ENCODE measurements at regions not wholly inside any gene's neighbourhood (a gene's known extent, or its start where the extent isn't known, plus 50 kb on each side); places are given as distances from the start of the nearest gene placed in this dataset.
A peak's percentile ranks its signal among the peaks of the same experiment; 100 is the strongest.

DNA sequence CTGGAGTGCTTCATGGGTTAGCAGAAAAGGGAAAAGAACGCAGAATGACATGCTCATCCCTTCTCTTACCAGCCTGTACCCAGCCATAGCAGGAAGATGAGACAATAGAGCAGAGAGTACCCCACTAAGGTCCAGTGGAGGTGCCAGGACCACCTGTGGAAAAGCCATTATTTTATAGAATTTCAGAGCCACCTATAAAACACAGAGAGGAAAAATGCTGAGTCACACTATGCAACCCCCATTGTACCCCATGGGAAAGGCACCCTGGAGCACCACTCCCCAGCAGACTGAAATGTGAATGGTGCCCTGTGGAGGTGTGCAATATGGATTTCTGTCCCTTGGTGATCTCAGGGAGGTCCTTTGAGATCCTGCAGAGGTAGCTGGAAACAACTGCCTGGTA is 97.2 kb downstream of the HES1 start:
- H3K9me3 ChIP-seq (ENCODE audit: insufficient read depth, low read depth, low read length), result no peaks in the 10 kb centered on the region
- H4K91ac ChIP-seq (ENCODE audit: low read depth, low read length), result no peak overlapping the region
- H2AK5ac ChIP-seq (ENCODE audit: low read length), result no peak overlapping the region
- H3K27ac ChIP-seq (ENCODE audit: low read depth, low read length), result no peak overlapping the region
- no peak overlapping the region for H2BK120ac ChIP-seq (ENCODE audit: insufficient read depth, low read length, poor library complexity)
- no peak overlapping the region for H2AFZ ChIP-seq (ENCODE audit: insufficient read depth, low read length, poor library complexity)
- H2BK5ac ChIP-seq (ENCODE audit: low read depth, low read length, poor library complexity), result no peak overlapping the region
- H3K4me1 ChIP-seq (ENCODE audit: control insufficient read depth in 1 of 2, insufficient read depth in 2 of 2, low read length in 2 of 2), result peaks cover 6 to 7% of the 10 kb centered on the region in 2 experiments
- no peaks in the 10 kb centered on the region for H3K79me2 ChIP-seq (ENCODE audit: control insufficient read depth, insufficient read depth, low read length, poor library complexity)
- whole genome bisulfite sequencing (ENCODE audit: extremely low coverage, insufficient coverage, insufficient read length), result no CpG with 5 or more reads among the region's 1 CpG
- H3K4me2 ChIP-seq (ENCODE audit: low read length), result no peak overlapping the region
- no peak overlapping the region for H2BK12ac ChIP-seq (ENCODE audit: low read length)
- H3K23ac ChIP-seq (ENCODE audit: low read length), result no peak overlapping the region
- no peak overlapping the region for H3K9ac ChIP-seq (ENCODE audit: low read length)
- no peak for DNase-seq
- H3K79me1 ChIP-seq (ENCODE audit: low read length), result peaks cover 4% of the 10 kb centered on the region
- H3K18ac ChIP-seq (ENCODE audit: low read length), result no peak overlapping the region
- no peak overlapping the region for H3K4ac ChIP-seq (ENCODE audit: low read depth, low read length)
- H4K8ac ChIP-seq (ENCODE audit: low read depth, low read length), result no peak overlapping the region
- H3K36me3 ChIP-seq (ENCODE audit: control insufficient read depth in 1 of 2, insufficient read depth in 2 of 2, low read length in 2 of 2), result no peaks in the 10 kb centered on the region
- H3K4me3 ChIP-seq (ENCODE audit: low read depth, low read length), result no peak overlapping the region
- H4K12ac ChIP-seq (ENCODE audit: low read depth, low read length), result no peak overlapping the region
- no peak overlapping the region for H3K14ac ChIP-seq (ENCODE audit: low read length)
- H3K27me3 ChIP-seq (ENCODE audit: insufficient read depth, low read length), result no peaks in the 10 kb centered on the region

DNA sequence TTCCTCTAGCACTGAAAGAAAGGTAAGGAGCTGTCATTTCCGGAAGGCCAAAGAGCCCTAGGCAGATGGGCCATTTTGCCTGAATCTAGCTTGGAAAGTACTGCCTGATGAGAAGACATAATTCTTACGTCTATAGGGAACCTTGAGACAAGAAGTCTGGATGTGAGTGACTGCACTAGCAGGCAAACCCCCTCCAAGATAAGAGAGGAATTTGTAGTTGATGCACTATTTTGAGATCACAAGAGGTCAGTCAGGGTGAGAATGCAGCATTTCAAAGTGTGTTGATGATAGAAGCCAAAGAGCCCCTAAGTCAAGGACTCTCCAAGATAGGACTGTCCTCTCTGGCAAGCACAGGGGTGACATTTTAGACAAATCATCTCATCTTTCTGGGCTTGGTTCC is 99.2 kb downstream of the HES1 start:
- no peak overlapping the region for H3K18ac ChIP-seq (ENCODE audit: low read length)
- no peaks in the 10 kb centered on the region for H3K27me3 ChIP-seq (ENCODE audit: insufficient read depth, low read length)
- no peak overlapping the region for H2BK120ac ChIP-seq (ENCODE audit: insufficient read depth, low read length, poor library complexity)
- peaks cover 6 to 7% of the 10 kb centered on the region in 2 experiments for H3K4me1 ChIP-seq (ENCODE audit: control insufficient read depth in 1 of 2, insufficient read depth in 2 of 2, low read length in 2 of 2)
- H2AFZ ChIP-seq (ENCODE audit: insufficient read depth, low read length, poor library complexity), result no peak overlapping the region
- H4K91ac ChIP-seq (ENCODE audit: low read depth, low read length), result no peak overlapping the region
- H3K23ac ChIP-seq (ENCODE audit: low read length), result no peak overlapping the region
- H3K9ac ChIP-seq (ENCODE audit: low read length), result no peak overlapping the region
- no peak overlapping the region for H2BK5ac ChIP-seq (ENCODE audit: low read depth, low read length, poor library complexity)
- no peak overlapping the region for H4K12ac ChIP-seq (ENCODE audit: low read depth, low read length)
- no peaks in the 10 kb centered on the region for H3K9me3 ChIP-seq (ENCODE audit: insufficient read depth, low read depth, low read length)
- H3K14ac ChIP-seq (ENCODE audit: low read length), result no peak overlapping the region
- H4K8ac ChIP-seq (ENCODE audit: low read depth, low read length), result no peak overlapping the region
- H3K79me2 ChIP-seq (ENCODE audit: control insufficient read depth, insufficient read depth, low read length, poor library complexity), result no peaks in the 10 kb centered on the region
- no peak overlapping the region for H2AK5ac ChIP-seq (ENCODE audit: low read length)
- no peak overlapping the region for H3K4me2 ChIP-seq (ENCODE audit: low read length)
- no peak overlapping the region for H3K4ac ChIP-seq (ENCODE audit: low read depth, low read length)
- H3K4me3 ChIP-seq (ENCODE audit: low read depth, low read length), result no peak overlapping the region
- no peaks in the 10 kb centered on the region for H3K36me3 ChIP-seq (ENCODE audit: control insufficient read depth in 1 of 2, insufficient read depth in 2 of 2, low read length in 2 of 2)
- peaks cover 4% of the 10 kb centered on the region for H3K79me1 ChIP-seq (ENCODE audit: low read length)
- WGBS (ENCODE audit: extremely low coverage, insufficient coverage, insufficient read length), result no CpG with 5 or more reads among the region's 2 CpGs
- no peak overlapping the region for H2BK12ac ChIP-seq (ENCODE audit: low read length)
- DNase-seq, result no peak
- no peak overlapping the region for H3K27ac ChIP-seq (ENCODE audit: low read depth, low read length)

DNA sequence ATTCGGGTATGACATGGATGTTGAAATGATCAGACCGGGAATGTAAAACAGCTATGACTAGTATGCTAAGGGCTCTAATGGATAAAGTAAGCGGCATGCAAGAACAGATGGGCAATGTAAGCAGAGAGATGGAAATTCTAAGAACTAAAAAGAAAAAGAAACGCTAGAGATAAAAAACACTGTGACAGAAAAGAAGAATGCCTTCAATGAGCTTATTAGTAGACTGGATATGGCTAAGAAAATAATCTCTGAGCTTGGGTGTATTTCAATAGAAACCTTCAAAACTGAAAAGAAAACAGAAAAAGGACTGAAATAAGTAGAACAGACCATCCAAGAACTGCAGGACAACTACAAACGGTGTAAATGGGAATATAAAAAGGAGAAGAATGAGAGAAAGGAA is 101.2 kb downstream of the HES1 start:
- no peak overlapping the region for H3K4me2 ChIP-seq (ENCODE audit: low read length)
- no peak overlapping the region for H4K91ac ChIP-seq (ENCODE audit: low read depth, low read length)
- no peak overlapping the region for H3K4ac ChIP-seq (ENCODE audit: low read depth, low read length)
- no peak overlapping the region for H2AFZ ChIP-seq (ENCODE audit: insufficient read depth, low read length, poor library complexity)
- H2AK5ac ChIP-seq (ENCODE audit: low read length), result no peak overlapping the region
- H2BK120ac ChIP-seq (ENCODE audit: insufficient read depth, low read length, poor library complexity), result no peak overlapping the region
- no CpG with 5 or more reads among the region's 5 CpGs for WGBS (ENCODE audit: extremely low coverage, insufficient coverage, insufficient read length)
- H3K9me3 ChIP-seq (ENCODE audit: insufficient read depth, low read depth, low read length), result no peaks in the 10 kb centered on the region
- no peak overlapping the region for H2BK5ac ChIP-seq (ENCODE audit: low read depth, low read length, poor library complexity)
- no peak overlapping the region for H3K9ac ChIP-seq (ENCODE audit: low read length)
- no peaks in the 10 kb centered on the region for H3K27me3 ChIP-seq (ENCODE audit: insufficient read depth, low read length)
- no peaks in the 10 kb centered on the region for H3K36me3 ChIP-seq (ENCODE audit: control insufficient read depth in 1 of 2, insufficient read depth in 2 of 2, low read length in 2 of 2)
- no peak overlapping the region for H4K8ac ChIP-seq (ENCODE audit: low read depth, low read length)
- no peaks in the 10 kb centered on the region for H3K79me2 ChIP-seq (ENCODE audit: control insufficient read depth, insufficient read depth, low read length, poor library complexity)
- H4K12ac ChIP-seq (ENCODE audit: low read depth, low read length), result no peak overlapping the region
- H3K4me1 ChIP-seq (ENCODE audit: control insufficient read depth in 1 of 2, insufficient read depth in 2 of 2, low read length in 2 of 2), result peaks cover 1 to 5% of the 10 kb centered on the region in 2 experiments
- no peak overlapping the region for H3K14ac ChIP-seq (ENCODE audit: low read length)
- DNase-seq, result peak; percentile 7 to 71
- no peak overlapping the region for H3K27ac ChIP-seq (ENCODE audit: low read depth, low read length)
- no peaks in the 10 kb centered on the region for H3K79me1 ChIP-seq (ENCODE audit: low read length)
- no peak overlapping the region for H3K23ac ChIP-seq (ENCODE audit: low read length)
- H3K18ac ChIP-seq (ENCODE audit: low read length), result no peak overlapping the region
- H3K4me3 ChIP-seq (ENCODE audit: low read depth, low read length), result no peak overlapping the region
- no peak overlapping the region for H2BK12ac ChIP-seq (ENCODE audit: low read length)

DNA sequence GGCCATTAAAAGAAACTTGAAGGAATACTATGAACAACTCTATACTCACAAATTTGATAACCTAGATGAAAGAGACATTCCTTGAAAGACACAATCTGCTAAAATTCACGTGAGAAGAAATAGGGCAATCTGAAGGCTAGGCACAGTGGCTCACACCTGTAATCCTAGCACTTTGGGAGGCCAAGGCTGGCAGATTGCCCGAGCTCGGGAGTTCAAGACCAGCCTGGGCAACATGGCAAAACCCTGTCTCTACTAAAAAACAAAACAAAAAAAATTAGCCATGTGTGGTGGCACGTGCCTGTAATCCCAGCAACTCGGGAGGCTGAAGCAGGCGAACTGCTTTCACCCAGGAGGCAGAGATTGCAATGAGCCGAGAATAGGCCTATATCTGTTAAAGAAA is 104.8 kb downstream of the HES1 start:
- no peak overlapping the region for H3K23ac ChIP-seq (ENCODE audit: low read length)
- no peak for DNase-seq
- H4K12ac ChIP-seq (ENCODE audit: low read depth, low read length), result no peak overlapping the region
- H3K4me2 ChIP-seq (ENCODE audit: low read length), result no peak overlapping the region
- no peak overlapping the region for H2AFZ ChIP-seq (ENCODE audit: insufficient read depth, low read length, poor library complexity)
- no peak overlapping the region for H4K8ac ChIP-seq (ENCODE audit: low read depth, low read length)
- H3K14ac ChIP-seq (ENCODE audit: low read length), result no peak overlapping the region
- H2BK5ac ChIP-seq (ENCODE audit: low read depth, low read length, poor library complexity), result no peak overlapping the region
- H3K36me3 ChIP-seq (ENCODE audit: control insufficient read depth in 1 of 2, insufficient read depth in 2 of 2, low read length in 2 of 2), result no peaks in the 10 kb centered on the region
- no CpG with 5 or more reads among the region's 7 CpGs for WGBS (ENCODE audit: extremely low coverage, insufficient coverage, insufficient read length)
- H3K79me1 ChIP-seq (ENCODE audit: low read length), result no peaks in the 10 kb centered on the region
- no peak overlapping the region for H2BK12ac ChIP-seq (ENCODE audit: low read length)
- no peak overlapping the region for H2AK5ac ChIP-seq (ENCODE audit: low read length)
- no peak overlapping the region for H3K9ac ChIP-seq (ENCODE audit: low read length)
- no peak overlapping the region for H3K27ac ChIP-seq (ENCODE audit: low read depth, low read length)
- H3K4me1 ChIP-seq (ENCODE audit: control insufficient read depth in 1 of 2, insufficient read depth in 2 of 2, low read length in 2 of 2), result peaks cover 0 to 2% of the 10 kb centered on the region in 2 experiments
- H4K91ac ChIP-seq (ENCODE audit: low read depth, low read length), result no peak overlapping the region
- H3K18ac ChIP-seq (ENCODE audit: low read length), result no peak overlapping the region
- H3K79me2 ChIP-seq (ENCODE audit: control insufficient read depth, insufficient read depth, low read length, poor library complexity), result no peaks in the 10 kb centered on the region
- H3K4me3 ChIP-seq (ENCODE audit: low read depth, low read length), result no peak overlapping the region
- no peaks in the 10 kb centered on the region for H3K9me3 ChIP-seq (ENCODE audit: insufficient read depth, low read depth, low read length)
- no peak overlapping the region for H3K4ac ChIP-seq (ENCODE audit: low read depth, low read length)
- no peak overlapping the region for H2BK120ac ChIP-seq (ENCODE audit: insufficient read depth, low read length, poor library complexity)
- no peaks in the 10 kb centered on the region for H3K27me3 ChIP-seq (ENCODE audit: insufficient read depth, low read length)

All from trophoblast cell (in vitro differentiated cells and primary cell).